CD14-positive monocyte (primary cell): ENCODE measurements at regions not wholly inside any gene's neighbourhood (a gene's known extent, or its start where the extent isn't known, plus 50 kb on each side); places are given as distances from the start of the nearest gene placed in this dataset.

Experiments used
- DNase-seq, 3 donors: peaks; one replicate each; pipeline ENCODE4 v3.0.0-alpha.2; 2011 to 2022
- H2AFZ ChIP-seq: 2 replicates; pipeline ENCODE4 v1.6.0; 2012; ENCODE audit warnings: mild to moderate bottlenecking, low read depth, low read length, inconsistent platforms; ENCODE audit not compliant: insufficient read depth, poor library complexity, severe bottlenecking
- H3K27ac ChIP-seq, 2 donors: 1 replicate in 1 of 2; 2 replicates in 1 of 2; pipeline ENCODE4 v1.5.1; 2012 to 2013; ENCODE audit warnings: low read length in 2 of 2, control low read depth in 1 of 2, inconsistent platforms in 1 of 2, low read depth in 1 of 2, mild to moderate bottlenecking in 1 of 2
- H3K27me3 ChIP-seq, 2 donors: one replicate each; pipeline versions ENCODE4 v1.6.0 to v1.6.1; 2011 to 2013; ENCODE audit warnings: low read length in 2 of 2; ENCODE audit not compliant: control insufficient read depth in 2 of 2, insufficient read depth in 2 of 2
- H3K36me3 ChIP-seq, 2 donors: replicated peaks in 1 of 2; 1 replicate in 1 of 2; 2 replicates in 1 of 2; pipeline versions ENCODE4 v1.5.1 to v1.6.1; 2012 to 2013; ENCODE audit warnings: low read length in 2 of 2, control low read depth in 1 of 2, inconsistent platforms in 1 of 2, mild to moderate bottlenecking in 1 of 2; ENCODE audit not compliant: insufficient read depth in 2 of 2, control insufficient read depth in 1 of 2
- H3K4me1 ChIP-seq, 2 donors: 1 replicate in 1 of 2; 2 replicates in 1 of 2; pipeline versions ENCODE4 v1.5.1 to v1.6.1; 2012 to 2013; ENCODE audit warnings: low read length in 2 of 2, control low read depth in 1 of 2, inconsistent platforms in 1 of 2, mild to moderate bottlenecking in 1 of 2, moderate library complexity in 1 of 2; ENCODE audit not compliant: insufficient read depth in 2 of 2, control insufficient read depth in 1 of 2
- H3K4me2 ChIP-seq: replicated peaks from 2 replicates; pipeline ENCODE3; 2012; ENCODE audit warnings: low read length, moderate library complexity, mild to moderate bottlenecking; ENCODE audit not compliant: poor library complexity, severe bottlenecking; ENCODE audit errors: extremely low read depth
- H3K4me3 ChIP-seq, 3 experiments: fragments of 200-600 bp in 1 of 3; sonication (generic) in 1 of 3; replicated peaks in 1 of 3; 1 replicate in 2 of 3; 2 replicates in 1 of 3; pipeline ENCODE4 v1.5.1; 2011 to 2013; ENCODE audit warnings: low read length in 3 of 3, mild to moderate bottlenecking in 3 of 3, control low read depth in 2 of 3, low read depth in 2 of 3, inconsistent platforms in 1 of 3, moderate library complexity in 1 of 3
- H3K79me2 ChIP-seq: 2 replicates; pipeline ENCODE4 v1.6.0; 2012; ENCODE audit warnings: mild to moderate bottlenecking, control low read depth, inconsistent platforms, low read length, moderate library complexity; ENCODE audit not compliant: insufficient read depth
- H3K9ac ChIP-seq: 2 replicates; pipeline ENCODE4 v1.6.0; 2017; ENCODE audit warnings: low read length, mild to moderate bottlenecking; ENCODE audit not compliant: insufficient read depth, poor library complexity, severe bottlenecking
- H3K9me3 ChIP-seq, 2 donors: replicated peaks in 1 of 2; 1 replicate in 1 of 2; 2 replicates in 1 of 2; pipeline versions ENCODE4 v1.5.1 to v1.6.1; 2012 to 2013; ENCODE audit warnings: low read length in 2 of 2, control low read depth in 1 of 2; ENCODE audit not compliant: control insufficient read depth in 1 of 2, insufficient read depth in 1 of 2
- H4K20me1 ChIP-seq: 2 replicates; pipeline ENCODE4 v1.6.0; 2012; ENCODE audit warnings: mild to moderate bottlenecking, low read length, control low read depth, moderate library complexity; ENCODE audit not compliant: insufficient read depth
- H3K27ac Mint-ChIP-seq, 7 donors: one replicate each; pipeline ENCODE4 v1.8.0; 2020; ENCODE audit warnings: mild to moderate bottlenecking in 7 of 7, mixed read lengths in 7 of 7, moderate library complexity in 6 of 7, inconsistent platforms in 2 of 7
- H3K27me3 Mint-ChIP-seq, 3 donors: one replicate each; pipeline ENCODE4 v1.8.0; 2021 to 2022; ENCODE audit warnings: low read depth in 3 of 3, mild to moderate bottlenecking in 3 of 3, mixed read lengths in 3 of 3, moderate library complexity in 3 of 3, inconsistent platforms in 1 of 3
- H3K36me3 Mint-ChIP-seq, 2 donors: one replicate each; pipeline ENCODE4 v1.8.0; 2020; ENCODE audit warnings: mixed read lengths in 2 of 2, inconsistent platforms in 1 of 2, mild to moderate bottlenecking in 1 of 2
- H3K4me1 Mint-ChIP-seq: one replicate; pipeline ENCODE4 v1.8.0; 2020; ENCODE audit warnings: mild to moderate bottlenecking, mixed read lengths
- H3K4me3 Mint-ChIP-seq, 2 donors: one replicate each; pipeline ENCODE4 v1.8.0; 2020; ENCODE audit warnings: mild to moderate bottlenecking in 2 of 2, mixed read lengths in 2 of 2, moderate library complexity in 1 of 2
- H3K9me3 Mint-ChIP-seq, 7 donors: one replicate each; pipeline ENCODE4 v1.8.0; 2020 to 2022; ENCODE audit warnings: mixed read lengths in 7 of 7, mild to moderate bottlenecking in 6 of 7, moderate library complexity in 6 of 7, inconsistent platforms in 2 of 7
- CTCF ChIP-seq: fragments of 200-600 bp; IDR thresholded peaks from one replicate; pipeline ENCODE4 v1.8.0; 2022; ENCODE audit warnings: antibody characterized with exemption, mild to moderate bottlenecking
- WGBS: methylation state at CpG from one replicate; pipeline ENCODE4 v1.1.5; 2013; ENCODE audit warnings: missing lambda C conversion rate; ENCODE audit not compliant: insufficient coverage; 5-methylcytosine and 5-hydroxymethylcytosine counted together
- intact Hi-C, 2 donors: fragments of 100-400 bp; cut with micrococcal nuclease; formaldehyde crosslinking; loops; one replicate each; pipeline versions ENCODE4 v1.15.0 to v1.15.1; 2023

DNA sequence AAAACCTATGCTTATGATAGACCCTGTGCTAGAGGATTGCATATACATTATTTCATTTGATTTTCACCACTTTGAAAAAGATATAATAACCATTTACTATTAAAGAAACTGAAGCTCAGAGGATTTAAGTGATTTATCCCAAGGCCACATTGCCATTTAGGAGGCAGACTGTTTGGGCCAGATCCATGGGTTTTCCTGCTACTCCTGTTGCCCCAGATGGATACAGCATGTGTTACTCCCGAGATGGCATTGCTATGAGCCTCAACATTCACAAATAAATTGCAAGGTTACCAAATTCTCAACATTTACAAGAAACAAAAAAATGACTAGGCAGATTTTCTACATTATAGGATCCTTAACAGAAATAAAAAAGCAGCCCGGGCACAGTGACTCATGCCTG lies 322.1 kb upstream of the SOX9 start:
- Histone ChIP-seq H3K9ac (no peak overlapping the region), H2AFZ (no peak overlapping the region), H3K4me3 (no peak overlapping the region), H3K36me3 (no peaks in the 10 kb centered on the region), H3K4me1 (no peaks in the 10 kb centered on the region), H3K9me3 (no peaks in the 10 kb centered on the region), H3K27ac (no peak overlapping the region), H3K79me2 (no peaks in the 10 kb centered on the region), H3K27me3 (no peaks in the 10 kb centered on the region), H4K20me1 (no peaks in the 10 kb centered on the region), H3K4me2 (no peak overlapping the region)
- DNase-seq, result no peak
- 67% methylated on average over 1 of the region's 2 CpGs for WGBS
- H3K27me3 Mint-ChIP-seq, result peaks cover 0 to 3% (median 0%) of the 10 kb centered on the region in 3 donors
- H3K4me1 Mint-ChIP-seq, result no peaks in the 10 kb centered on the region
- H3K4me3 Mint-ChIP-seq, result no peak overlapping the region
- no peak overlapping the region for H3K27ac Mint-ChIP-seq
- H3K36me3 Mint-ChIP-seq, result no peaks in the 10 kb centered on the region
- H3K9me3 Mint-ChIP-seq, result peaks cover 0 to 6% (median 4%) of the 10 kb centered on the region in 7 donors
- no peak for TF ChIP-seq CTCF
- intact Hi-C loops, result no loop called here

DNA sequence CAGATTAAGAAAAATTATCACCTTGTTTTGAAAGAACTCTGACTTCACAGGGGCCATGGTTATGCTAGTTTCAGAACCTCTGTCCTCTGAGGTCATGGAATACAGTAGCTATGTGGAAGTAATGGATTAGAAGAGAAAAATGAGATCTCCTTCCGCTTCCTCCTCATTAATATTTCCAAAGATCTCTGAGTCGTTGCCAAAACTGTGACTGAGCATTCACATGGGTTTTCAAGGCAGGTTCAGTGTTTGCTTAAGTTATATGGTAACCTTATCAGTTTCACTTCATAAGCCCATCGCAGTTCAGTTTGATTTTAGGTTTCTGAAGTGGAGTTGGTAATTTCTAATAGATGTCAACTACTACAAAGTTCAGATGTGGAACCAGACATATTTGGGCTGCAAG lies 321.2 kb upstream of the SOX9 start:
- no peak overlapping the region for H3K4me3 Mint-ChIP-seq
- Histone ChIP-seq H2AFZ (no peak overlapping the region), H3K36me3 (no peaks in the 10 kb centered on the region), H4K20me1 (no peaks in the 10 kb centered on the region), H3K79me2 (no peaks in the 10 kb centered on the region), H3K4me1 (no peaks in the 10 kb centered on the region), H3K9ac (no peak overlapping the region), H3K27ac (no peak overlapping the region), H3K4me2 (no peak overlapping the region), H3K4me3 (no peak overlapping the region), H3K9me3 (no peaks in the 10 kb centered on the region), H3K27me3 (no peaks in the 10 kb centered on the region)
- H3K27me3 Mint-ChIP-seq, result peaks cover 0 to 3% (median 0%) of the 10 kb centered on the region in 3 donors
- H3K4me1 Mint-ChIP-seq, result no peaks in the 10 kb centered on the region
- H3K27ac Mint-ChIP-seq, result no peak overlapping the region
- TF ChIP-seq CTCF, result no peak
- DNase-seq, result no peak
- WGBS, result no CpG with 5 or more reads among the region's 3 CpGs
- intact Hi-C loops, result no loop called here
- H3K36me3 Mint-ChIP-seq, result no peaks in the 10 kb centered on the region
- H3K9me3 Mint-ChIP-seq, result peaks cover 0 to 5% (median 3%) of the 10 kb centered on the region in 7 donors
